DMS79 (cell line): ENCODE measurements at regions not wholly inside any gene's neighbourhood (a gene's known extent, or its start where the extent isn't known, plus 50 kb on each side); places are given as distances from the start of the nearest gene placed in this dataset.
A peak's percentile ranks its signal among the peaks of the same experiment; 100 is the strongest.

Source experiments
- DNase-seq: peaks from one replicate; lab custom pipeline; 2025; lab: John Stamatoyannopoulos, UW

DNA sequence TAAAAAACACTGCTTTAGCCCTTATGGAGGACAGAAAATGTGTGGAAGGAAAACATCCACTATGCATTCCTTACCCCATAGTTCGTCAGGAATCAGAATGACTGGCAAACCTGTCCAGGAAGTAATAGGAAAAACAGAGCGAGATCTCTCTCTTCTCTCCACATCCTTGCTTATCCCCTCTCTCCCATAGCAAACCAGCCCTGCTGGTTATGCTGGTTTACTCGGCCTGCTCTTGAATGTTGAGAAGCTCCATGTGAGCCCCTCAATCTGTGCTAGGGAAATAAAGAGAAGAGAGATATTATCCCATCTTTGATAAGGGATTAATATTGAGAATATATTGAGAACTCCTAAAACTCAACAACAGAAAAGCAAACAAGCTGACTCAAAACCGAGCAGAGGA, 402.8 kb upstream of the RBFOX1 start:
- DNase-seq: no peak

DNA sequence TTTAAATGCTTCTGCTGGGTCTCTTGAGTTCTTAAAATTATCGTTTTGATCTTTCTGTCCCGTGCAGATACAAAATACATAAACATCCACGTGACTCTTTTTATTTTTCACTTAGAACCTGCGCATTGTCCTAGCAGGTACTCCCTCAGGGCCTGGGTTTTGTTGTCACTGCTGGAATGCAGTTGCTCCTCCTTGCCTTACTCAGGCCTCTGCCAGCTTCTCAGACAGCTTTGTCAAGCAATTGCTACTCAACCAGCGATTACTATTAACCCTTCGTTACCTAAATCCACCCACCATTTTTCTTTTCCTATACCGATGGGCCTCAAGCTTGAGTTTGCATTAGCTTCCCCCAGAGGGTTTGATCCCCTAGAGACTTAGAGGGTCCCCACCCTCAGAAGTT, 405.9 kb upstream of the RBFOX1 start:
- no peak for DNase-seq

DNA sequence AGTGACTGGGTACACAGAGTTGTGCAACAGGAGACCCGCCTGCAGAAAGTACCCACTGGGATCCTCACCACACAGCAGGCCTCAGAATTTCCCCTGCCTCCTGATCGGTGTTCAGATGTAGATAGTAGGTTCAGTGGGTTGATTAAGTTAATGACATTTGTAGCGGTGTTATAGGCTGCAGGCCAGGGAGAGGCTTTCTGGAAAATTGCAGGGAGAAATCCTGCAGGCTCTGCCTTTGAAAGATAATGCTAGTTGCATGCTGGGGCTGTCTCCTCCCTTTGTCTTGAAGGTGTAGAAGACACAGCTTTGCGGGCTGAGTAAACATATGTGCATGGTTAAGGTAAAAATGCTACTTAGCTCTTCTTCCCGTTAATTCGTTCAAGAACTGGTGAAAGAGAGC, 406.3 kb upstream of the RBFOX1 start:
- no peak for DNase-seq

DNA sequence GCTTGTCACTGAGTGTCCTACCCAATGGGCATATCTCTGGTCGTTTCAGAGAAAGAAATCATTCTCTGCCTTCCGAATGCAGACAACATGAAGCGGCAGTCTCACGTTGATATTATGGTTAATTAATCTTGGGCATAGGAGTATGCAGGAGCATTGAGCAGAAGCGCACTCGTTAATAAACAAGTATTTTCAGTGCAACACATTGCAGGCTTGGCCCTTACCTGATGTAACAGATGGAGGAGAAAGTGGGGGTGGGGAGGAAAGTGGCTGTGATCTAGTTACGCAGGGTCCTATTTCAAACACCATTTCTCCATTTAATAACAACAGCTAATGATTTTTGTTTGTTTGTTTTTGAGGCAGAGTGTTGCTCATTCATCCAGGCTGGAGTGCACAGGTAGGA, 414.0 kb upstream of the RBFOX1 start:
- no peak for DNase-seq

DNA sequence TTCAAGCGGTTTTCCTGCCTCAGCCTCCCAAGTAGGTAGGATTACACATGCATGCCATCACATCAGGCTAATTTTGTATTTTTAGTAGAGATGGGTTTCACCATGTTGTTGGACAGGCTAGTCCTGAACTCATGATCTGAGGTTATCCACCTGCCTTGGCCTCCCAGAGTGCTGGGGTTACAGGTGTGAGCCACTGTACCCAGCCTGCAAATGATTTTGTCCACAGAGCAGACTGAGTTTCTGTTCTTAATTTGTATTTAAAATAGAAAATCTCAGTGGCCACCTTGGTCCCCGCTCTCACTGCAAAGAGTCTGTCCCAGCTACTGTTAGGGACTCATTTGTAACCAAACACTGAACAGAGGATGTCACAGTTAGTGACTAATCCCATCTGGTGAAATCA, 415.7 kb upstream of the RBFOX1 start:
- no peak for DNase-seq

DNA sequence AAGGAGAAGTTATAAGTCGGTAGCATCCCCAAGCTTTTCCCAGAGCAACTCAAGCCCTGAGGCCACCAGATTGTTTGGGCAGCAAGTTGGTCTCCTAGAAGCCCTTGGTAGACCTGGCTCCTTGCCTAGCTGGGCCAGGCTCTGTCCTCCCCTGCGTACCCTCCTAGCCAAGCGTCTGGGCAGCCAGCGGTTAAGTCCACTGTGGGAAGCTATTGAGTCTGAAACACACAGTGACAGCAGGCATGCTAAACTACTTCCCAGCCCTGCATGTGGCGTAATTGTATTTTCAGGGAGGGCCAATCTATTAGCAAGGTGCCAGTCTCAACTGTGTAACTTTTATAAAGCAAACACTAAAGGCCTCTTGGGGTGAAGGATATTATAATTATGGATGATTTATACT, 419.1 kb upstream of the RBFOX1 start:
- DNase-seq: no peak

DNA sequence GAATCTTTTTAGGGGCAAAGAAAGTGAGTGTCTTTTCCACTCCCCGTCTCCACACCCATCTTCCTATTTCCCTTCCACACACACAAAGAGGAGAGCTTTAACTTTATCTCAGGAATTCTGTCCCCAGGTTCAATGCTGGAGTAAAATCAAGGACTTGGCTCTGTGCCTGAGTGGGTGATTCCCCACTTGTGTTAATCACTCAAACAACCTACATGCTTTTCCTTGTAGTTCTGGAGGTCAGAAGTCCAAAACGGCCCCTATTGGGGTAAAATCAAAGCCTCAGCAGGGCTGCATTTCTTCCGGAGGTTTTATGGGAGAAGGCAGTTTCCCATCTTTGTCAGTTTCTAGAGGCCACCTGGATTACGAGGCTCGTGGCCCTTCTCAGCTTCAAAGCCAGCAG, 422.3 kb upstream of the RBFOX1 start:
- DNase-seq: no peak

DNA sequence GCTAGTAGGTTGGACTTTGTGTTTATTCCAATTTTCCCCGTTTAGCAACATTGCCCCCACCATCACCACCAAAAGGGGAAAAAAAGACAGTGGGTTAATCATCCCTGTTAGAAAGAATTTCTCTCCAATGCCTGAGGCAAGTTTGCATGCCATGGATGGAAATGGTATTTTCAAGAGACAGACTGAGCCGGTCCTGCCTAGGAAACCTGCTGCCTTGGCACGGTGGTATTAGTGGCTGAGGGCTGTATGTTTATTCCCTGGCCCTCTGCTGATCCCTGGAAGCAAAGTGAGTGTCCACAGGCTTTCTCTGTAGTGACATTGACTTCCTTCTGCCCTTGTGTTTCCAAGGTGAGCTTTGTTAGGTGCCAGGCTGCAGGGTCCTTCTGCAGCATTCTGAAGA, 427.0 kb upstream of the RBFOX1 start:
- DNase-seq: no peak

DNA sequence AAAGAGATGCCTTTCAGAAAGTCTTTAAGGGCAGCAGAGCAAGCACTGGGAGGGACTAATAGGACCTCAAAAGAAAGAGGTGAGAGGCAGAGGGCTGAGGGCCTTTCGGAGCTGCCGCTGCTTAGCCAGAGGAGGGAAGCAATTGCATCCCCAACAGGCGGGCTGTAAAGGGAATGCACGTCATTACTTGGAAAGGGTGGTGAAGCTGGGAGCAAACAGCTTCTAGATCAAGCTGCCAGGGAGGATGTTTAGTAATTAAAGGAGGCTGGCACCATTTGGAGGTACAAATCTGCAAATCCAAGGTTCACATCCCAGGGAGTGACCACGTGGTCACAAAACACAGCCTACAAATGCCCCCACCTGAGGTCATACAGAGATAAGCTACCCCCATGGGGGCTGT, 429.0 kb upstream of the RBFOX1 start:
- DNase-seq: no peak

DNA sequence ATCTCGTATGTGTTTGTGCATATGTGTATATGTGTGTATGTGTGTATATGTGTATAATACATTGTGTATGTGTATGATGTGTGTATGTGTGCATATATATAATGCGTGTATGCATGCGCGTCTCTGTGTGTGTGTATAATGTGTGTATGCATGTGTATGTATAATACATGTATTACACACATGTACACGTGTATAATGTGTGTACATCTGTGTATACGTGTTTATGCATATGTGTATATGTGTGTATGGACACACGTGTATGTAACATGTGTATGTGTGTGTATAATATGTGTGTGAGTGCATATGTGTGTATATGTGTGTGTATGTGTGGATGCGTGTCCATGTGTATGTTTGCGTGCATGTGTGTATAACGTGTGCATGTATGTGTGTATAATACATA, 433.7 kb upstream of the RBFOX1 start:
- DNase-seq: no peak

DNA sequence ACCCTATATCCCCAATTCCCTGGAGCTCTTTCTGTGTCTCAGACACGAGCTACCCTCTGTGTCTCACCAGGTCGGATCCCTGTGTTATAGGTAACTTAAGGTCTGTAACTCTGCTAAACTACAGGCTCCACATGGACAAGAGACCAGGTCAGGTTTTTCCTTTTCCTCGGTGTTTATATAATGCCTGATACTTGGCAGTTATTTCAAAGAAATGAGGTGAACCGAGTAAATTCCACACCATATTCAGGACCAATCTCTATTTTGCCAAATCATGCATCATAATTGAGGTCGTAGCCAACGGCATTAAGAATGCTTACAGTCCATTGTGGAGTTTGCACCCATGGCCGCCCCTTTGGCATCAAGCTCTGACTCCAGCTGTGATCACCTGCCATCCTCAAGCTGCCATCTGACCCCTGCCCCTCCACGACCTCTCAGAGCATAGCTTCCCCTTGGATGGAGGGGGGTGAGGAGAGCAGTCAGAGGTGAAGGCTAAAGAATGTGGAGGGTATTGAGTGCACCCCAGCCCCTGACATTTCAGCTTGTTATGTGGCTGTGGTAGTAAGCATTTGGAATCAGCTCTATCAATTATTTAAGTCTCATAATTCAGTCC, 434.7 kb upstream of the RBFOX1 start:
- DNase-seq: no peak

DNA sequence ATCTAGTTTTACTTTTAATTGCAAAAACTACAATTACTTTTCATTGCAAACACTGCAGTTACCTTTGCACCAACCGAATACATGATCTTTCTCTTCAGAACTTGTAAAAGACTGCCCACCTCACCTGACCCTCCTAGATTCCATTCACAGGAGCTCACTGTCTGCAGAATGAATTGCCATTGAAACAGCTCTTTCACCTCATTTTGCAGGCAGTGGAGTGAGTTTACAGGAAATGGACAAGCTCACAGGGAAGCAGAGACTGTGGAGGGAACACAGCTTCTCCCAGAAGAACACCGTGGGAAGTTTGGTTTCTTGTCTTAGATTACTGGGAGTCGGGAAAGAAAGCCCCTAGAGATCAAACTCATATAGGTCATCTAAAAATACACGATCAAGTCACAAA, 439.7 kb upstream of the RBFOX1 start:
- DNase-seq: no peak

DNA sequence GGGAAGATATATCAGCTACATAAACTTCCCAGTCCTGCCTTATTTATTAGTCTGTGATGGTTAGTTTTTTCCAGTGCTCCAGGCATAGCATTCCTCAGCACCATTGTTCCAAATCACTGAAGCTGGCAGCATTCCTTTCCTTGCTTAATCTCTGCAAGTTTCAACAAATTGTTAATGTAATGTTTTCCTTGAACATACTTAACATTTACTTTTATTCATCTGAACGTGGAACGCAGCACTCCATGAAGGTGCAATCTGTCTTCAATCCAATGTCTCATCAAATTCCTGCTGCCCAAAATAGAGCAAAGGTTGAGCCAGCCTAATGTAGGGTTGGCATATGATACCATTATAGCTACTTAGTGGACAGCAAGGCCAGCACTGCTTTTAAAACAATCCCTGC, 441.1 kb upstream of the RBFOX1 start:
- no peak for DNase-seq

DNA sequence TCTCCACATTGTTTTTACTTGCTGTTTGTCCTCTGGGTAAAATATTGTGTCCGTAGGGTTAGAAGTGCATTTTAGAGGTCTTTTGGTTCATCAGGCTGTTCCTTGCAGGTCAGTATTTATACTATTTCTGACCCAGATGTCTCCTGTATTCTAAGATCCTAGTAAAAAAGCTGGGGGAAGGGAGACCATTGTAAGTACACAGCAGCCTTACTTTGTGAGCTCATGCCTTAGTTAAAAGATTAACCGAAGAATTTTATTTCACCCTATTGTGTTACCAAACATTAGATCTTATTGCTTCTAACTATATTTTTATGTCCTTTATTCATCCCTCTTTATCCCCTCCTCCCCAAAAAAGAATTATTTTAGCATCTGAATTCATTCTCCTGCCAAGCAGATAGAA, 444.1 kb upstream of the RBFOX1 start:
- no peak for DNase-seq

DNA sequence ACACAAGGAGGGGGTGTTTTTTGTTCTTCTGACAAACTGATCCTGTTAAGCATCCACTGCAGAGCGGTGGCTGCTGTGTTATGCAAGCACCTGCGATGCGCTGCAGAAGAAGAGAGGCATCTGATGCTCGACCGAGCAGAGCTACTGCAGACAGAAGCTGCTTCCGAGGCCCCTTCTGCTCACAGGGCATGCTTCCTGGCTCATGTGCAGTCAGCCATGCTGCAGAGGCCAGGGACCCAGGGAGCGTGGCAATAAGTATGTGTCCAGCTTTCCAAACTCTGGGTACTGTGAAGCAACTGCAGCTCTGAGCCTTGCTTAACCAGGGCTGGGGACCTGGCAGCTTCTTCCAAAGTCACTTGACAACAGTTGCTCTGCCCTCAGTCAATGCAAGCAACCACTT, 448.6 kb upstream of the RBFOX1 start:
- DNase-seq: peak; percentile 2

DNA sequence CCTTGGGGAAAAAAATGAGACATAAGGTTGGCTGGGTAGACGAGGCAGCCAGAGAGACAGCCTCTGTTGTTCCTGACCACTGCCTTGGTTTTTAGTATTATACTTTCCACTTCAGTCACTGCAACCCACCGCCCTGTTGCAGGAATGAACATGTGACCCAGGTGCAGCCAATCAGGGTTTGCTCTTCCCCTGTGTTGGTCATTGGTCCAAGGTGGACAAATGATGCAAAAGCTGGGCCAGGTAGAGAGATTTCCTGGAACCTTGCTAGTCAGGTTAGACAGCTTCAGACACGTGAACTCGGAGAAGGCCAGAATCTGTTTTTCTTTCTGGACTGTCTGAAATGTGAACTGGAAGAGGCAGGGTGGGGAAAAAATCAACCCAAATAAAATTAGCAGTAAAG, 452.4 kb upstream of the RBFOX1 start:
- no peak for DNase-seq

DNA sequence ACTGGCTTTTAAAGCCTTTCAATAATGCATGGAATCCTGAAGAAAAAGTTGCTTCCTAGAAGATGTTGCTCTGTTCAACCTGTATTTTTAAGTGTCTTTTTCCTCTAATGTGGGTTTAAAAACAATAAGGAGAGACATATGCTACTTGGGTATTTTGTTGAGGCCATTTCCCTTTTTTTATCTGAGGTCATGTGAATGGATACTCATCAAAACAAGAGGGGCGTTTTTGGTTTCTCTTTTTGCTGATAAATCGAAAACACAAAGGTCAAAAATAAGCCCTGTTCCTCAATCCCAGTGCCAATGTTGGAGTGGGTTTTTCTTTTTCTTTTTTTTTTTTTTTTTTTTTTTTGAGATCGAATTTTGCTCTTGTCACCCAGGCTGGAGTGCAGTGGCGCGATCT, 468.0 kb upstream of the RBFOX1 start:
- no peak for DNase-seq

DNA sequence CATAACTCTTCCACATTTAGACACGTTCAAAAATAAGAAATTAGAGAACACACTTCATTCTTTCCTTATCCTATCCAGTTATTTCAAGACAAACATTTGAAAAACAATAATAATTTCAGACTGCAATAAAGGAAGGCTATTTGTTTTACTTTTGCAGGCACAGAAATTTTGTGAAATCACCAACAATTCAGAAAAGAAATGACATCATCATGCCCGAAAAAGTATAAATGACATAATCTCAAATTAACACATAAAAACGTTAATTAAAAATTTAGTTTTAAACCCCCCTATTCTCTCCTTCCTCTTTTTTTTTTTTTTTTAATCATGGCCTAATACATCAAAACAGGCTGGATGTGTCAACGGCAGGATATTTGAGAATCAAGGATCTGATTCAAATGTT, 468.4 kb upstream of the RBFOX1 start:
- DNase-seq: no peak

DNA sequence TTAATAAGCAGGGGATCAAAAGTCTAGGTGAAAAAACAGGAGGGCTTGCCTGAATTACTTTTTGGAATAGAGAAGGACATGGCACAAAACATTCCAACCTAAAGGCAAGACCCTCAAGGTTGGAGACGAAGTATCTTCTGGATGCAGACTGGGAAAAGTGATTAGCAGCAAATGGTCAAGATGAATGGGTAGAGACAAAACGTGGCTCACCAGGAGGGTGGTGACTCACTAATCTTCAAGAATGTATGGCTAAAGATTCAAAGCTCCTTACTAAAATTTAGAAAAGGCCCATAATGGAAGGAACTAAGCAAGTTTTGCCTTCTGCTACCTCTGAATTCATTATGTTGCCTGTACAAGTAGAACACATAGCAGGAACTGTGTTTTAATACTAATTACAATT, 469.5 kb upstream of the RBFOX1 start:
- no peak for DNase-seq

DNA sequence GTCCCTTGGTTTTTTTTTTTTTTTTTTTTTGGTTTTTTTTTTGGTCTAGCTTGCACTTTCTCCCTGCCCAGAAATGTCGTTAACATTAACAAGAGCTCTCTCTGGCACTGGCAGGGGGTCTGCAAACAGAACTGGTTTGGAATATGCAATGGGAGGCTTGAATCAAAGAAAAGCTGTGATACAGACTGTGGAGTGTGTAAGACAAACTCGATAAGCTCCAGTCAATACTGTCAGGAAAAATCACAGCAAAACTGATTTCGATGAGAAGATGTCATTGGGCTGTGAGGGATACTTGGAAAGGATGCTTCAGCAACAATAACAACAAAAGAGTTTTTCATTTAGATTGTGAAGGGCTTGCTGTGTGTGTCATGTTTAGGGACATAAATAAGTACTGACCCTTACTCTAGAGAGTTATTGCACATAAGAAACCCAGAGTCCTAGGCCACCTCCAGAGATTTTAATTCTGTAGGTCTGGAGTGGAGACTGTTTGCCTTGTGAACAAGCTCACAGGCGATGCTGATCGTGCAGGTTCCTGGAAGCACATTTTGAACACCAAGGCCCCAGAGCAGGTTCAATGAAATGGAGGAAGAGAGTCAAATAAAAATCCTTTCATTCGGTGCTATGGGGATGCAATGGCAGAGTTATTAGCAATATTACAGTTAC, 470.7 kb upstream of the RBFOX1 start:
- DNase-seq: no peak

DNA sequence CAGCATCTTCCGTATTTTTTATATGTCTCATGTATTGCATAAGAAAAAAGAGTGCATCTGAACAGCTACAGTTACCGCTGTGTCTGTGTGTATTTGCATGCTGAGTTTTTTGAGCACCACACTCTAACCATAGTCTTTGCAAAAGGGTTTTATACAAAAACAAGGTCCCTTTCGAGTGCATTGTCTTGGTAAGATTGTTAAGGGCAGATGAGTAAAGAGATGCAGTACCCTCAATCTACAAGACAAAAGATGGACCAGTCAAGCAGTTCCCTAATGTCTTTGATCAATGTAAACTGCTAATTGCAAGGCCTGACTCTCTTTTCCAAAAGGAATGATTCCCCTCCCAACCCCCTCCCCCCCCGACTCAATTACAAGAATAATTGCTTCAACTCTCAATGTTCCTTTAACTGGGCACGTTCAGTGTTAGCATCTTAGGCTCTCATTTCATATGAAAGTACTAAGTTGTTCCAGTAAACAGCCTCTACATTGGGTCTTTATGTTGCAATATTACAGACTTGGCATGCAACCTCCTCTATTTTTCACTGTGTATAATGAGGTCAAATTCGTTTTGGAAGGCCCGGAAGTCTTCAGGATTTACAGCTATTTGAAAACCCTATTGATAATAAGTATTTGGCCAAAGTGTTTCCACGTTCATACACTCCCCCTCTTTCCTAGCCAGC, 471.4 kb upstream of the RBFOX1 start:
- DNase-seq: no peak

DNA sequence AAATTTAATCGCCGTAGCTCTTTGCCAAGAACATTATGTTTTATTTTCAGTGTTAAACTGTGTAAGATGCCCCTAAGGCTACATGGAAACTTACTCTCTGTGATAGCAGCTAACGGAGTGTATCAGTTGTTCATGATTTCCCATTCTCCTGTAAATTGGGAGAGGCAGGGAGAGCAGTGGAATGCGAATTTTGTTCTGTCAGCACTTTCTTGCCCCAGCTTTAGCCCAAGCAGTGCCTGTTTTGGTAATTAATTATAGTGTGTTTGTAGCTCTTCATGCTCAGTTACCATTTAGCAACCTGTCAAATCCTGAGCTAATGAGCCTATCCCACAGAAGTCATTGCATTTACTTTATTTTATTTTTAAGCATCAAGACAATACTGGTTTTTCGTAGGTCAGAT, 475.1 kb upstream of the RBFOX1 start:
- no peak for DNase-seq

DNA sequence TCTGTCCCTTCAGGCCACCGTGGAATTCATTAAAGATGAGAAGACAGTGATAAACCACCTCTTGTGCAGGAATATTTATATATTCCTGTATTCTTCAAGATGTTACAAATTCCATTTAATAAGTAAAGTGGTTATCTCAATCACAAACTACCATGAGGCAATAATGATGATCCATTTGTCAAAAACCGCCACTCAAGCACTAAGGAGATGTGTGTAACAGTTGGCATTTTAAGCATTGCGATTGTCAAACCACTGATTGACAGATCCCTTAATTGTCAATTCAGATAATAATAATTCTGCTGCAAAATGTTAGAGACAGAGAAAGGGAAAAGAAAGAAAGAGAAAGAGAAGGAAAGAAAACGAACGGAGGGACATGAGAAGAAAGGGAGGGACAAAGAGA, 476.1 kb upstream of the RBFOX1 start:
- no peak for DNase-seq

DNA sequence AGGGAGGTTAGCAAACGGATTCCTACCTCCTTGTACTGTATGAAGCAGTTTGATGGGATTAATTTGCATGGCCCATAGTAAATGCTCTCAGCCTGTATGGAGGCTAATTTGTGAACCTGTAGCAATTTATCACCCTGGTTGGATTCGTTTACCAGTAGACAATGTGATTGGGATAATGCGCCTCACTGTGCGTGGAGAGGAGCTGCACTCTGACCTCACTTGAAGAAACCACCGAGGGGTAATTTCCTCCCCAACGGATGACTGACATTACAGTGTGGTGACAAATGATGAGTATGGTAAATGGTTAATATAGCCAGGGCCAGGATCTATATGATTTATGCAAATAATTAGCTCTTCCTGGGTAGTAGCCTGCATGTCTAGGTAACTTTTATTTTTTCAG, 479.1 kb upstream of the RBFOX1 start:
- DNase-seq: no peak
